ENCODE measurements at regions not wholly inside any gene's neighbourhood (a gene's known extent, or its start where the extent isn't known, plus 50 kb on each side); places are given as distances from the start of the nearest gene placed in this dataset.

- TF ChIP-seq MYC (CRISPR knock-in tag; IDR thresholded peaks at IDR 0.05; ENCODE audit: borderline replicate concordance) (no peak), CTCF (CRISPR knock-in tag; IDR thresholded peaks at IDR 0.05) (no peak), ZNF124 (CRISPR knock-in tag; IDR thresholded peaks at IDR 0.05) (no peak), RNF2 (conservative IDR thresholded peaks at IDR 0.05; ENCODE audit: low read depth) (no peak), PHB2 (IDR thresholded peaks at IDR 0.05; ENCODE audit: partially characterized antibody) (no peak), RAD51 (IDR thresholded peaks at IDR 0.05; ENCODE audit: borderline replicate concordance) (no peak), AFF4 (CRISPR knock-in tag; IDR thresholded peaks at IDR 0.05) (no peak), POLR2AphosphoS5 (IDR thresholded peaks at IDR 0.05; ENCODE audit: low read depth, low read length) (no peak), ZBTB49 (CRISPR knock-in tag; IDR thresholded peaks at IDR 0.05; ENCODE audit: borderline replicate concordance) (no peak), HMGXB3 (CRISPR knock-in tag; IDR thresholded peaks at IDR 0.05; ENCODE audit: borderline replicate concordance) (no peak)
Observed at GRCh38 chr13:62321895-62322294, 906.2 kb upstream of the PCDH20 start.
